Spleen (tissue), 3 donors: ENCODE measurements at regions not wholly inside any gene's neighbourhood (a gene's known extent, or its start where the extent isn't known, plus 50 kb on each side); places are given as distances from the start of the nearest gene placed in this dataset.

Experiments used
- POLR2A ChIP-seq, 3 donors: fragments of 450-650 bp; IDR thresholded peaks; one replicate each; pipeline ENCODE4 v1.5.1; 2017; ENCODE audit warnings: antibody characterized with exemption in 3 of 3, mild to moderate bottlenecking in 1 of 3
- POLR2AphosphoS5 ChIP-seq, 3 donors: sonication (generic); formaldehyde crosslinking; IDR thresholded peaks; one replicate each; pipeline ENCODE4 v1.5.1; 2017; ENCODE audit warnings: antibody characterized with exemption in 3 of 3

DNA sequence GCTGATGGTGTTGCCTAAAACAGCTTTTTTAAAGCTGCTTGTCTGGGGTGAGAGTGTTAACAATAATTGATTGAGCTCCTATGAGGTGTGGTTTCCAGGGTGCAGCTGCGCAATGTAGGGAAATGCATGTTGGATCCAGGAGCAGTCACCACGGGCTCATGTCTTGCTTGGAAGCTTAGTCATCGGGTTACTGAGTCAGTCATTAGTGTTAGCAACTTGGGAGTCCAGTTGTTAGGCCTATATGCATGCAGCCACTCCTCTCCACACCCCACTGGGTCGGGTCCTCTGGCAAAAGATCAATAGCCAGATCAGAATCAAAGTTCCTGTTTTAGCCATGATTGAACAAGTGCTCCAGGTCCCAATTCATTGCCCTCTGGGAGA, 271.7 kb upstream of the CHD6 start:
- no peak for TF ChIP-seq POLR2A (IDR thresholded peaks at IDR 0.05)
- no peak for TF ChIP-seq POLR2AphosphoS5 (IDR thresholded peaks at IDR 0.05)
